AG04450 (cell line): ENCODE measurements at regions not wholly inside any gene's neighbourhood (a gene's known extent, or its start where the extent isn't known, plus 50 kb on each side); places are given as distances from the start of the nearest gene placed in this dataset.

Source experiments
- CTCF ChIA-PET: fragments of 300-600, 350-600 bp; formaldehyde crosslinking; extraction: SDS; loops from one replicate; lab custom pipeline; 2022; ENCODE audit warnings: antibody characterized with exemption, inconsistent platforms; lab: Charles Lee
- POLR2A ChIA-PET: fragments of 350-600 bp; formaldehyde crosslinking; extraction: SDS; loops from one replicate; lab custom pipeline; 2021; ENCODE audit warnings: antibody characterized with exemption, inconsistent platforms; lab: Yijun Ruan, JAX
- DNase-seq: peaks from one replicate; pipeline ENCODE4 v3.0.0-alpha.2; 2011; ENCODE audit warnings: low read depth, low spot score
- H3K27ac ChIP-seq: one replicate; pipeline ENCODE4 v1.5.1; 2012; ENCODE audit warnings: low read depth, low read length, control low read depth
- H3K27me3 ChIP-seq: one replicate; pipeline ENCODE4 v1.6.0; 2012; ENCODE audit warnings: low read length; ENCODE audit not compliant: control insufficient read depth, insufficient read depth
- H3K4me3 ChIP-seq: 2 replicates; pipeline ENCODE4 v1.5.1; 2011; ENCODE audit warnings: mild to moderate bottlenecking, low read depth, low read length, control low read depth
- H3K9me3 ChIP-seq: 2 replicates; pipeline ENCODE4 v1.5.1; 2012; ENCODE audit warnings: low read length; ENCODE audit not compliant: control insufficient read depth, insufficient read depth
- TF ChIP-seq, protein P1 (sequence below): IDR thresholded peaks from 2 replicates; pipeline ENCODE4 v1.5.1; 2011; ENCODE audit warnings: low read depth, low read length, control low read depth, inconsistent platforms

DNA sequence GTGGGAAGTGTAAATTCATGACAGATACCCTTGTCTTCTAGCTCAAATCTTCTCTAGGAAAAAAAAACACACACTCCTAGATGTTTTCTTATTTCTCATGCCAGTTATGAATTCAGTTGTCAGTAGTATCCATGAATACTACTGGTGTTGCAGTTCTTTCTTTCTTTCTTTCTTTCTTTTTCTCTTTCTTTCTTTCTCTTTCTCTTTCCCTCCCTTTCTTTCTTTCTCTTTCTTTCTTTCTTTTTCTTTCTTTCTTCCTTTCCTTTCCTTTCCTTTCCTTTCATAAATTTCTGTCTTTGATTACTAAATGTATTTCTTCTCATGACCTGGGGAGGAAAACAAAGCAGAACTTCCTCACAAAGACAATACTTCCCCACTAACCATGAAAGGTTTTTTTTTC, 253.8 kb downstream of the PCDH7 start:
- no peaks in the 10 kb centered on the region for H3K9me3 ChIP-seq
- no peaks in the 10 kb centered on the region for H3K27me3 ChIP-seq
- POLR2A ChIA-PET = no interaction called here
- no peak for DNase-seq
- no peak overlapping the region for H3K27ac ChIP-seq
- TF ChIP-seq, protein P1, sequence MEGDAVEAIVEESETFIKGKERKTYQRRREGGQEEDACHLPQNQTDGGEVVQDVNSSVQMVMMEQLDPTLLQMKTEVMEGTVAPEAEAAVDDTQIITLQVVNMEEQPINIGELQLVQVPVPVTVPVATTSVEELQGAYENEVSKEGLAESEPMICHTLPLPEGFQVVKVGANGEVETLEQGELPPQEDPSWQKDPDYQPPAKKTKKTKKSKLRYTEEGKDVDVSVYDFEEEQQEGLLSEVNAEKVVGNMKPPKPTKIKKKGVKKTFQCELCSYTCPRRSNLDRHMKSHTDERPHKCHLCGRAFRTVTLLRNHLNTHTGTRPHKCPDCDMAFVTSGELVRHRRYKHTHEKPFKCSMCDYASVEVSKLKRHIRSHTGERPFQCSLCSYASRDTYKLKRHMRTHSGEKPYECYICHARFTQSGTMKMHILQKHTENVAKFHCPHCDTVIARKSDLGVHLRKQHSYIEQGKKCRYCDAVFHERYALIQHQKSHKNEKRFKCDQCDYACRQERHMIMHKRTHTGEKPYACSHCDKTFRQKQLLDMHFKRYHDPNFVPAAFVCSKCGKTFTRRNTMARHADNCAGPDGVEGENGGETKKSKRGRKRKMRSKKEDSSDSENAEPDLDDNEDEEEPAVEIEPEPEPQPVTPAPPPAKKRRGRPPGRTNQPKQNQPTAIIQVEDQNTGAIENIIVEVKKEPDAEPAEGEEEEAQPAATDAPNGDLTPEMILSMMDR = no peak
- no peak overlapping the region for H3K4me3 ChIP-seq
- CTCF ChIA-PET = no interaction called here

DNA sequence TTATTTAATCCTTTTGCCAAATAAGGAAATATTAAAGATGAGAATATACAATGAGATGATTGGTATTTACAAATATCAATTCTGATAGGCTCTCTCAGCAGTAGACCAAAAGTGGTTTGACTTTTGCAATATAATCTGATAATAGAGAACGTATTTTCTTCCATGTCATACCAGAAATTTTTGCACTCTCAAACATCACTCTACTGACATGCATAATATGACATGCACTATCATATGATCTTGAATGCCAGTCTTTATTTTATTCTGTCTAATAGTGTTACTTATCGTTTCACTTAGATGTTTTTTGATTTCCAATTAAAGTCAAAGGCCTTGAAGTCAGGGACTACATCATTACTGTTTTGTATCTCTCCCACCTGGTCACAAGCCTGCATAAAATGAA, 259.2 kb downstream of the PCDH7 start:
- no peak overlapping the region for H3K27ac ChIP-seq
- no peak for DNase-seq
- TF ChIP-seq, protein P1 = no peak
- CTCF ChIA-PET = interaction anchor here (0.6 kb wide), 1 partner anchor 283 kb away, joined by 3 read pairs; no protein-coding TSS in a partner anchor
- POLR2A ChIA-PET = no interaction called here
- no peaks in the 10 kb centered on the region for H3K27me3 ChIP-seq
- H3K9me3 ChIP-seq = no peaks in the 10 kb centered on the region
- H3K4me3 ChIP-seq = no peak overlapping the region

DNA sequence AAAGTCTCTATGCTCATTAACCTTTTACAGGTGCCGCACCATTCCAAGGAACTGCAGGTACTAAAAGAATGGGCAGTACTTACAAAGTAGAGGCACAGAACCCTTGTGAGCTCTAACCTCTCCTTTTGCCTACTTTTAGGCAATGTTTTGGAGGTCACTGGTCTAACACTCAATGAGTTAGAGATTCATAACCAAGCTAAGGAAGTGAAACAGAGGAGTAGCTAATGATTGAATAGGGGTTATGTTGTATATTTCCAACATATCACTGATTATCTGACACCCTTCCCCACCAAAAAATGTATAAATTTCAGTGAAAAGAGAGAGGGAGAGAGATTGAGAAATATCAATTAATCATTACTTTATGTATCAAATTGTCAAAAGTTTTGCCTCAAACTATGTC, 269.3 kb downstream of the PCDH7 start:
- TF ChIP-seq, protein P1 = no peak
- ChIA-PET CTCF (interaction anchor here (1.0 kb wide), 1 partner anchor 20 kb away, joined by 4 read pairs; no protein-coding TSS in a partner anchor), POLR2A (no interaction called here)
- H3K27me3 ChIP-seq = no peaks in the 10 kb centered on the region
- no peak for DNase-seq
- H3K9me3 ChIP-seq = no peaks in the 10 kb centered on the region
- H3K27ac ChIP-seq = no peak overlapping the region
- H3K4me3 ChIP-seq = no peak overlapping the region

DNA sequence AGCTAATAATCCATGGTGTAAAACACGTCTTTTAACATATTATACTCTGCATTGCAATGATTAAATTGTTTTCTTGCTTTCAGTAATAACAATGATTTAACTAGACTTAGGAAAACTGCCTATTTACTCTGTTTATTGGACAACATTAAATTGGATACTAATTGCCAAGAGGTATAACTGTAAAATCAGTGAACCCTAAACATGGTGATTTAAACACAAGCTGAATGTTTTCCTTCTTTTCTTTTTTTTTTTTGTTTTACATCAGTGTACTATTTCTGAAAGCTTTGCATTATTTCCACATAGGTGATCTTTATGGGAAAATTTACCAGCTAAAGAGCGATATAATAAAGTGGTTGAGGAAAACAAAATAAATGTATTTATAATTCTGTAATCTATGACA, 276.7 kb downstream of the PCDH7 start:
- H3K27me3 ChIP-seq = no peaks in the 10 kb centered on the region
- H3K4me3 ChIP-seq = no peak overlapping the region
- no peak overlapping the region for H3K27ac ChIP-seq
- no peaks in the 10 kb centered on the region for H3K9me3 ChIP-seq
- CTCF ChIA-PET = no interaction called here
- DNase-seq = no peak
- TF ChIP-seq, protein P1 = no peak
- POLR2A ChIA-PET = no interaction called here

GRCh38 chr4:31005037-31005436, 284.9 kb downstream of the PCDH7 start:
- no peak for DNase-seq
- Histone ChIP-seq H3K27me3 (no peaks in the 10 kb centered on the region), H3K9me3 (no peaks in the 10 kb centered on the region), H3K27ac (no peak overlapping the region), H3K4me3 (no peak overlapping the region)
- ChIA-PET CTCF (no interaction called here), POLR2A (no interaction called here)
- TF ChIP-seq, protein P1 = no peak
